ENCODE measurements at regions not wholly inside any gene's neighbourhood (a gene's known extent, or its start where the extent isn't known, plus 50 kb on each side); places are given as distances from the start of the nearest gene placed in this dataset.

GRCh38 chr5:92779536-92779935 is 801.5 kb downstream of the NR2F1-AS1 start:
- no peak for TF ChIP-seq CTCF (IDR thresholded peaks at IDR 0.05; ENCODE audit: control extremely low read depth, extremely low read depth, low read depth, missing control alignments)
- ChIA-PET CTCF (interaction anchor here (0.8 kb wide), 1 partner anchor 10 kb away, joined by 4 read pairs; no protein-coding TSS in a partner anchor), POLR2A (no interaction called here)
- no peak for DNase-seq (ENCODE audit: extremely low spot score)

- no peak for DNase-seq (ENCODE audit: extremely low spot score)
- no peak for TF ChIP-seq CTCF (IDR thresholded peaks at IDR 0.05; ENCODE audit: control extremely low read depth, extremely low read depth, low read depth, missing control alignments)
- CTCF ChIA-PET = interaction anchor here (0.8 kb wide), 1 partner anchor 9 kb away, joined by 3 read pairs; no protein-coding TSS in a partner anchor
- POLR2A ChIA-PET = no interaction called here
Measured at GRCh38 chr5:92778261-92778660, 802.8 kb downstream of the NR2F1-AS1 start.

GRCh38 chr5:92777421-92777820 is 803.6 kb downstream of the NR2F1-AS1 start:
- ChIA-PET POLR2A (no interaction called here), CTCF (interaction anchor here (0.8 kb wide), 1 partner anchor 10 kb away, joined by 3 read pairs; no protein-coding TSS in a partner anchor)
- no peak for DNase-seq (ENCODE audit: extremely low spot score)
- TF ChIP-seq CTCF (IDR thresholded peaks at IDR 0.05; ENCODE audit: control extremely low read depth, extremely low read depth, low read depth, missing control alignments) = no peak

- DNase-seq (ENCODE audit: extremely low spot score) = no peak
- ChIA-PET CTCF (interaction anchor here (1.1 to 1.9 kb wide), 4 partner anchors 10 to 28 kb away, joined by 3 to 4 read pairs (median 3); no protein-coding TSS in a partner anchor), POLR2A (no interaction called here)
Measured at GRCh38 chr5:92775711-92776615, 805.1 kb downstream of the NR2F1-AS1 start.

GRCh38 chr5:92769978-92770377 is 811.0 kb downstream of the NR2F1-AS1 start:
- DNase-seq (ENCODE audit: extremely low spot score) = no peak
- ChIA-PET CTCF (interaction anchor here (1.1 kb wide), 1 partner anchor 9 kb away, joined by 4 read pairs; no protein-coding TSS in a partner anchor), POLR2A (no interaction called here)
- no peak for TF ChIP-seq CTCF (IDR thresholded peaks at IDR 0.05; ENCODE audit: control extremely low read depth, extremely low read depth, low read depth, missing control alignments)

More at GRCh38 chr5:92775711-92776615, 805.1 kb downstream of the NR2F1-AS1 start:
- no peak for TF ChIP-seq CTCF (IDR thresholded peaks at IDR 0.05; ENCODE audit: control extremely low read depth, extremely low read depth, low read depth, missing control alignments)

- ChIA-PET CTCF (interaction anchor here (1.0 kb wide), 1 partner anchor 9 kb away, joined by 5 read pairs; no protein-coding TSS in a partner anchor), POLR2A (no interaction called here)
- TF ChIP-seq CTCF (IDR thresholded peaks at IDR 0.05; ENCODE audit: control extremely low read depth, extremely low read depth, low read depth, missing control alignments) = no peak
- DNase-seq (ENCODE audit: extremely low spot score) = no peak
Measured at GRCh38 chr5:92761585-92761984, 819.4 kb downstream of the NR2F1-AS1 start.

Measured in GM10248 (cell line).